ENCODE measurements at regions not wholly inside any gene's neighbourhood (a gene's known extent, or its start where the extent isn't known, plus 50 kb on each side); places are given as distances from the start of the nearest gene placed in this dataset.
"Not testable (repeated sequence)": the region's sequence is repeated elsewhere in the genome, so short reads cannot be mapped to it uniquely, and the experiment has no call there.

- DNase-seq, result peak; percentile 26
These were observed 51.3 kb upstream of the LARGE1 start for GRCh38 chr22:33971561-33971961.

GRCh38 chr22:33975841-33976240, 55.6 kb upstream of the LARGE1 start:
- DNase-seq, result no peak

GRCh38 chr22:33983558-33983957, 63.3 kb upstream of the LARGE1 start:
- DNase-seq, result no peak

GRCh38 chr22:33984211-33984610, 63.9 kb upstream of the LARGE1 start:
- DNase-seq, result no peak

GRCh38 chr22:33984656-33985285, 64.5 kb upstream of the LARGE1 start:
- DNase-seq, result peak; percentile 17

- DNase-seq, result no peak
These were observed 65.2 kb upstream of the LARGE1 start for GRCh38 chr22:33985506-33985905.

- no peak for DNase-seq
These were observed 66.0 kb upstream of the LARGE1 start for GRCh38 chr22:33986167-33986771.

- DNase-seq, result no peak
These were observed 66.7 kb upstream of the LARGE1 start for GRCh38 chr22:33986954-33987353.

- not testable (repeated sequence) for DNase-seq
These were observed 69.0 kb upstream of the LARGE1 start for GRCh38 chr22:33989263-33989662.

- no peak for DNase-seq
These were observed 71.3 kb upstream of the LARGE1 start for GRCh38 chr22:33991620-33992019.

GRCh38 chr22:33996824-33997223, 76.5 kb upstream of the LARGE1 start:
- DNase-seq, result no peak

GRCh38 chr22:34000879-34001526, 80.7 kb upstream of the LARGE1 start:
- no peak for DNase-seq

- DNase-seq, result no peak
These were observed 81.6 kb upstream of the LARGE1 start for GRCh38 chr22:34001701-34002466.

- DNase-seq, result no peak
These were observed 83.8 kb upstream of the LARGE1 start for GRCh38 chr22:34004058-34004457.

- no peak for DNase-seq
These were observed 90.0 kb upstream of the LARGE1 start for GRCh38 chr22:34010259-34010658.

GRCh38 chr22:34015642-34016041, 95.4 kb upstream of the LARGE1 start:
- DNase-seq, result no peak

- no peak for DNase-seq
These were observed 96.9 kb upstream of the LARGE1 start for GRCh38 chr22:34017205-34017604.

GRCh38 chr22:34019190-34019845, 99.0 kb upstream of the LARGE1 start:
- DNase-seq, result no peak

GRCh38 chr22:34035209-34035608, 114.9 kb upstream of the LARGE1 start:
- no peak for DNase-seq

GRCh38 chr22:34036931-34037330, 116.7 kb upstream of the LARGE1 start:
- DNase-seq, result no peak

GRCh38 chr22:34038801-34039555, 118.7 kb upstream of the LARGE1 start:
- no peak for DNase-seq

GRCh38 chr22:34045311-34045710, 125.0 kb upstream of the LARGE1 start:
- DNase-seq, result no peak

All from right hindlimb (tissue), 1 donor.